ENCODE measurements at regions not wholly inside any gene's neighbourhood (a gene's known extent, or its start where the extent isn't known, plus 50 kb on each side); places are given as distances from the start of the nearest gene placed in this dataset.
"Not testable (repeated sequence)": the region's sequence is repeated elsewhere in the genome, so short reads cannot be mapped to it uniquely, and the experiment has no call there.

DNA sequence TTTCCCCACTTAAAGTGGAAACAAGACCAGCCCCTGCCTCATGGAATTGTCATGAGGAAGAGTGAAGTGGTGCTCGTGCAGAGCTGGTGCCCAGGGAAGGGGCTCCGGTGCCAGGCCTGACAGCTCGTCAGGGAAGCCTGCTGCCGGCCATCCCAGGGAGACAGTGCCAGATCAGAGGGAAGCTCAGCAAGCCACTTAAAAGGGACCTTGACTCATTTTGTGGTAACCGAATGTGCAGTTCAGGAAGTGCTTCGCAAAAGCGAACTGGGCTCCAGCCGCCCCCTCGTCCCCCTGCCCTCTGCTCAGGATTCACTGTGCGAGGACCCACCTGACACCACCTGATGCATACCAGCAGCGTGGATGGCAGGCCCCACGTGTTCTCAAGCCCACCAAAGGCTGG is 209.6 kb upstream of the PLGLB2 start:
- TF ChIP-seq, protein P1, sequence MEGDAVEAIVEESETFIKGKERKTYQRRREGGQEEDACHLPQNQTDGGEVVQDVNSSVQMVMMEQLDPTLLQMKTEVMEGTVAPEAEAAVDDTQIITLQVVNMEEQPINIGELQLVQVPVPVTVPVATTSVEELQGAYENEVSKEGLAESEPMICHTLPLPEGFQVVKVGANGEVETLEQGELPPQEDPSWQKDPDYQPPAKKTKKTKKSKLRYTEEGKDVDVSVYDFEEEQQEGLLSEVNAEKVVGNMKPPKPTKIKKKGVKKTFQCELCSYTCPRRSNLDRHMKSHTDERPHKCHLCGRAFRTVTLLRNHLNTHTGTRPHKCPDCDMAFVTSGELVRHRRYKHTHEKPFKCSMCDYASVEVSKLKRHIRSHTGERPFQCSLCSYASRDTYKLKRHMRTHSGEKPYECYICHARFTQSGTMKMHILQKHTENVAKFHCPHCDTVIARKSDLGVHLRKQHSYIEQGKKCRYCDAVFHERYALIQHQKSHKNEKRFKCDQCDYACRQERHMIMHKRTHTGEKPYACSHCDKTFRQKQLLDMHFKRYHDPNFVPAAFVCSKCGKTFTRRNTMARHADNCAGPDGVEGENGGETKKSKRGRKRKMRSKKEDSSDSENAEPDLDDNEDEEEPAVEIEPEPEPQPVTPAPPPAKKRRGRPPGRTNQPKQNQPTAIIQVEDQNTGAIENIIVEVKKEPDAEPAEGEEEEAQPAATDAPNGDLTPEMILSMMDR (IDR thresholded peaks at IDR 0.05 in 8 of 11, conservative IDR thresholded peaks at IDR 0.05 in 3 of 11) = not testable (repeated sequence)
- TF ChIP-seq POLR2AphosphoS5, POLR2A (IDR thresholded peaks at IDR 0.05): not testable (repeated sequence)

All from spleen (tissue), 7 donors.